Activated CD8-positive, alpha-beta T cell treated with anti-CD3 and anti-CD28 coated beads for 36 hours (primary cell): ENCODE measurements at regions not wholly inside any gene's neighbourhood (a gene's known extent, or its start where the extent isn't known, plus 50 kb on each side); places are given as distances from the start of the nearest gene placed in this dataset.

Experiments
- ATAC-seq: fragments of 200-7000 bp; cut with Tn5 transposase; one replicate; pipeline ENCODE4 v1.10.0; 2021; ENCODE audit warnings: mild to moderate bottlenecking, moderate library complexity
- CTCF ChIA-PET: fragments of 350-600 bp; sonication (Branson Sonifier 250); formaldehyde crosslinking; loops from one replicate; lab custom pipeline; 2021; ENCODE audit warnings: antibody characterized with exemption; lab: Charles Lee
- POLR2A ChIA-PET: fragments of 350-600 bp; sonication (Branson Sonifier 250); formaldehyde crosslinking; loops from one replicate; lab custom pipeline; 2021; ENCODE audit warnings: antibody characterized with exemption; lab: Charles Lee
- DNase-seq: peaks from one replicate; pipeline ENCODE4 v3.0.0-alpha.2; 2020
- H3K27ac Mint-ChIP-seq: one replicate; pipeline ENCODE4 v1.8.0; 2021; ENCODE audit warnings: mild to moderate bottlenecking, mixed read lengths
- H3K27me3 Mint-ChIP-seq: one replicate; pipeline ENCODE4 v1.8.0; 2021; ENCODE audit warnings: mixed read lengths
- H3K36me3 Mint-ChIP-seq: one replicate; pipeline ENCODE4 v1.8.0; 2021; ENCODE audit warnings: low read depth, mixed read lengths
- H3K4me1 Mint-ChIP-seq: one replicate; pipeline ENCODE4 v1.8.0; 2021; ENCODE audit warnings: low read depth, mixed read lengths
- H3K4me3 Mint-ChIP-seq: one replicate; pipeline ENCODE4 v1.8.0; 2021; ENCODE audit warnings: mild to moderate bottlenecking, moderate library complexity, mixed read lengths
- H3K9me3 Mint-ChIP-seq: one replicate; pipeline ENCODE4 v1.8.0; 2021; ENCODE audit warnings: mixed read lengths
- CTCF ChIP-seq: fragments of 200-600 bp; IDR thresholded peaks from one replicate; pipeline ENCODE4 v1.8.0; 2022; ENCODE audit warnings: antibody characterized with exemption, mild to moderate bottlenecking
- intact Hi-C: fragments of 100-400 bp; cut with micrococcal nuclease; formaldehyde crosslinking; loops from one replicate; pipeline ENCODE4 v1.10.0; 2022

- peaks cover 3% of the 10 kb centered on the region for H3K4me1 Mint-ChIP-seq
- peaks cover 12% of the 10 kb centered on the region for H3K9me3 Mint-ChIP-seq
- ChIA-PET POLR2A (no interaction called here), CTCF (no interaction called here)
- DNase-seq (no peak), ATAC-seq (no peak)
- intact Hi-C loops = loop anchor here (5.0 kb wide), 1 partner anchor 77 kb away; no protein-coding TSS in a partner anchor
- no peak overlapping the region for H3K4me3 Mint-ChIP-seq
- no peaks in the 10 kb centered on the region for H3K27me3 Mint-ChIP-seq
- no peak for TF ChIP-seq CTCF
- H3K36me3 Mint-ChIP-seq = no peaks in the 10 kb centered on the region
- H3K27ac Mint-ChIP-seq = no peak overlapping the region
Measured at GRCh38 chr12:19755136-19755535, 315.8 kb downstream of the AEBP2 start.

GRCh38 chr12:19757317-19757877 is 318.1 kb downstream of the AEBP2 start:
- DNase-seq (no peak), ATAC-seq (peak; percentile 60)
- peaks cover 12% of the 10 kb centered on the region for H3K9me3 Mint-ChIP-seq
- no peak overlapping the region for H3K4me3 Mint-ChIP-seq
- peaks cover 7% of the 10 kb centered on the region for H3K4me1 Mint-ChIP-seq
- TF ChIP-seq CTCF = peak; percentile 75
- intact Hi-C loops = loop anchor here (5.0 kb wide), 1 partner anchor 75 kb away; no protein-coding TSS in a partner anchor
- no peak overlapping the region for H3K27ac Mint-ChIP-seq
- POLR2A ChIA-PET = no interaction called here
- CTCF ChIA-PET = interaction anchor here (0.8 to 1.8 kb wide), 14 partner anchors 11 to 464 kb away, joined by 3 to 7 read pairs (median 4); no protein-coding TSS in a partner anchor
- no peaks in the 10 kb centered on the region for H3K27me3 Mint-ChIP-seq
- H3K36me3 Mint-ChIP-seq = no peaks in the 10 kb centered on the region

GRCh38 chr12:19759227-19759626 is 319.9 kb downstream of the AEBP2 start:
- intact Hi-C loops = loop anchor here (5.0 kb wide), 1 partner anchor 73 kb away; no protein-coding TSS in a partner anchor

GRCh38 chr12:19760611-19761010 is 321.3 kb downstream of the AEBP2 start:
- H3K9me3 Mint-ChIP-seq = peaks cover 4% of the 10 kb centered on the region
- no peaks in the 10 kb centered on the region for H3K27me3 Mint-ChIP-seq
- DNase-seq (no peak), ATAC-seq (no peak)
- no peak overlapping the region for H3K4me3 Mint-ChIP-seq
- no peak for TF ChIP-seq CTCF
- intact Hi-C loops = no loop called here
- no peaks in the 10 kb centered on the region for H3K36me3 Mint-ChIP-seq
- H3K27ac Mint-ChIP-seq = no peak overlapping the region
- H3K4me1 Mint-ChIP-seq = peaks cover 7% of the 10 kb centered on the region
- CTCF ChIA-PET = interaction anchor here (0.5 kb wide), 1 partner anchor 557 kb away, joined by 3 read pairs; no protein-coding TSS in a partner anchor
- POLR2A ChIA-PET = no interaction called here

More at GRCh38 chr12:19759227-19759626, 319.9 kb downstream of the AEBP2 start:
- DNase-seq (no peak), ATAC-seq (no peak)
- Mint-ChIP-seq H3K4me3 (no peak overlapping the region), H3K36me3 (no peaks in the 10 kb centered on the region), H3K27ac (no peak overlapping the region), H3K4me1 (peaks cover 7% of the 10 kb centered on the region), H3K27me3 (no peaks in the 10 kb centered on the region), H3K9me3 (peaks cover 4% of the 10 kb centered on the region)
- ChIA-PET CTCF (no interaction called here), POLR2A (no interaction called here)
- TF ChIP-seq CTCF = no peak

- intact Hi-C loops = no loop called here
- H3K27ac Mint-ChIP-seq = no peak overlapping the region
- no peak overlapping the region for H3K4me3 Mint-ChIP-seq
- ChIA-PET CTCF (no interaction called here), POLR2A (no interaction called here)
- peaks cover 7% of the 10 kb centered on the region for H3K4me1 Mint-ChIP-seq
- DNase-seq = no peak
- no peaks in the 10 kb centered on the region for H3K36me3 Mint-ChIP-seq
- H3K27me3 Mint-ChIP-seq = no peaks in the 10 kb centered on the region
- no peak for TF ChIP-seq CTCF
- peaks cover 4% of the 10 kb centered on the region for H3K9me3 Mint-ChIP-seq
- no peak for ATAC-seq
Measured at GRCh38 chr12:19761463-19761862, 322.2 kb downstream of the AEBP2 start.
